CD4-positive, alpha-beta T cell treated with Interleukin-15 for 4 hours (primary cell): ENCODE measurements at regions not wholly inside any gene's neighbourhood (a gene's known extent, or its start where the extent isn't known, plus 50 kb on each side); places are given as distances from the start of the nearest gene placed in this dataset.

ENCODE experiments used
- DNase-seq: peaks from one replicate; pipeline ENCODE4 v3.0.0-alpha.2; 2020; ENCODE audit warnings: low spot score

DNA sequence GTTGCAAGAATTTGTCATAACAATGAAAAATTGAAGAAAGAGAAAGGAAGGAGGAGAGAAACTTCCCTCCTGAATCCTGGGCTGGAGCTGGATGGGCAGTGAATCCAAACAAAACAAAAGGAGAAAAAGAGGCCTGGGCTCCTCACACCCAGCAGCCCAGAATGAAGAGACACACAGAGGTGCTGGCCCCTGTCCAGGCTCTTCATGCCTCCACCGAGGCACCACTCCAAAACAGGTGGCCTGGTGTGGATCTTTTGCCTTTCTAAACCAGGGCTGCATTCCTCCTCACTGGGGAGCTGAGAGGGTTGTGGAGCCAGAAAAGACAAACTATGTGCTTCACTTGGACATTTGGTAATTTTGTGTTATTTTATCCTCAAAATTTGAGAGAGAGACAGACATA, 76.0 kb downstream of the FAM124B start:
- DNase-seq: no peak

DNA sequence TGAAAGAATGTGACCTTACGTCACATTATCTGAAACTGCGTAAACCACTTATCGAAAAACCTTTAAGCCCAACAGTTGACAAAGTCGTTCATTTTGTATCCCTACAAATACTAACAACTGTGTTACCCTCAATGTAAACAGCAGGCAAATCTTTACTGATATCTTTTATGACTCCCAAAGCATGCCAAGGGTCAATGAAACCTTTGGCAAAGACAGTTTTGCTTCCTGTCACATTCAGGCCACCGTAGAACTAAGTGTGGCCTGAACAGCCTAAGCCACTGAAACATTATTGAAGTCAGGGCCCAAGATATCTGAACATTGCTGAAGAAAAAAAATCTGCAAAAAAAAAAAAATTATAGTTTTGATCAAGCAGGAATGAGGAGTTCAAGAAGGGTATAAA, 77.3 kb downstream of the FAM124B start:
- no peak for DNase-seq

DNA sequence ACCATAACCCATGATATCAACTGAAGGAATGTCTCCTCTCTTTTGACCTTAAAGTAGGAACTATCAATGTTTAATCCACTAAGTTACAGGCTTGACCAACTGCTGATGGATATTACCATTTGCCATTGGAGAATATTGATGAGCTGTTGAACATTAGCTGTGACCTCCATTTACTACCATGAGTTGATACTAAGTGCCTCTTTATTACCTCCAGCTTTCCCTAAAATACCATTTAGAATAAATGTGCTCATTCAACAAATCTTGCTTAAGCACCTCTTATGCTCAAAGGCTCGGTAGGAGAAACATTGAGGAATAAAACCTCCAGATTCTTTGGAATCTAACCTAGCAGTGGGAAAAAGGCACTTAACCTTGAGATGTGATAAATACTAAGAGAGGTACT, 81.2 kb downstream of the FAM124B start:
- DNase-seq: no peak

DNA sequence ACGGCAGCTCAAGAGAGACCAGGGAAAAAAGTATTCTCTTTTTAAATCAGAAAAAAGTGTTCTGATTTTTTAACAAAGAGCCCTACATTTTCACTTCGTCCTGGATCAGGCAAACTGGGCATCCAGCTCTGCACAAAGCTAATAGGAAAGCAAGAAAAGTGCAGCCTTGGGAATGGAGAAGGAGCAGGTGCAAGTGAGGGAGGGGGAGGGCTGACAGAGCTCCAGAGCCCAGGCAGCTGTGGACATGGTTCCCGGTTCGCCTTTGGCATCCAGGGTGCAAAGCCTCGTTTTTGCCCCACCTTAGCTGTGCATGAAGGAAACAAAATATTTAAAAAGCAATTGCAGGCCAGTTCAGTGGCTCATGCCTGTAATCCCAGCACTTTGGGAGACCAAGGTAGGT, 82.2 kb downstream of the FAM124B start:
- DNase-seq: no peak

DNA sequence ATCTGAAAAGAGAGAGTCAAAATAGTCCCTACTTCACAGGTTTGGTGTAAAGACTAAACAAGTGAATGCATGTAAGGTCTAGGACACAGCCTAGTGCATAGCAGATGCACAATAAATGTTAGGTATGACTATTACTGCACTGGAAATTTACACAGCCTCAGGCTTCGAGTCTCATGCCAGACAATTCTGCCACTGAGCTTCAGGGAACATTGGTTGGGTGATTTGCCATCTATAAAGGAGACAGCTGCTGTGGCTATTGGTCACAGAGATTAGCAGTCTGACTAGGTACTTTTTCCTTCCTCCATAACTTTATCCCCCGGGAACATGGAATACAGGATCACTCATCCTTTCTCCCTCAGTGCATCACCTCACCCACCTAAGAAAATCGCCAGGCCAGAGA, 89.2 kb downstream of the FAM124B start:
- no peak for DNase-seq

DNA sequence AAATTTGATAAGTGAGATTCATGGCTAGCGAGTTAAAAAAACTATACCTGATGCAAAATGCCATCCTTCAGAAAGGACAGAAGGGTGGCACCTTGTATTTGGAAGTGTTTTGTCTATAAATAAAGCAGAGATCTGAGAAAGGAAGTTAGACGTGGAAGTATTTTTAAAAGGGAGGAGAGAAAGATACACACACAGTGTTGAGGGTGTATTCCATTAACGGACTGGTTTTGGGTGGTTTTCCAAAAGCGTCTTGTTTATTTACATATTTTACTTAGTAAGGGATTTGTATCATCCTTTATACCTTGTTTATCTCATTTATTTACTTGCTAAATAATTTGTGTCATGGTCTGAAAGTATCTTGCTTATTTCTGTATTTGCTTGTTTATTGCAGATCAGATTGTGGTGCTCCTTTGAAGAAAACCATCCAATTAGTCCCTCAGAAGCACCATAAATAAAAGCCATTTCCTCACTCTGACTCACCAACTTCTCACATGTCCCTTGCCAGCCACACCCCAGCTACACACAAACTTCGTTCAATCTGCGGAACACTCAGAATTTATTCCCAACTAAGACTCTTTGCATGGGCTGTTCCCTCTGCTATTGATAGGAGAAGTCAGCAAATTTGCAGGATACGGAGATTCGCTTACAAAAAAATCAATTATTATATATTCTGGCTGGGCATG, 90.8 kb downstream of the FAM124B start:
- no peak for DNase-seq

DNA sequence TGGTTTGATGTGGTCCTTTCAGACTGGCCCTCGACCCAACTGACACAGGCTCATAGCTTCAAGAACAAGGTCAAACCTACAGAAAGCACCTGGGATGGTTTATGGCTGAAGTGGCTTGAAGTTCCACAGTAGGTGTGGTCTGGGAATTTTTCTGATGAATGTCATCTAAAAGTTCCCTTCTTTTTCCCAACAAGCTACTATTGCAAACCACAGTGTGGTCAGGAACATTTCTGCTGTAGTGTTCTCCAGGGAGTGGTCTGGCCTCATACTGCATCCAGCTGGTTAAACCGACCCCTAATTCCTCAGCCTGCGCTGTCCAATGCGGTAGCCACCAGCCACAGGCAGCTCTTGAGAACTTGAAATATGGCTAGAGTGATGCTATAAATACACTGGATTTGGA, 92.7 kb downstream of the FAM124B start:
- DNase-seq: no peak

DNA sequence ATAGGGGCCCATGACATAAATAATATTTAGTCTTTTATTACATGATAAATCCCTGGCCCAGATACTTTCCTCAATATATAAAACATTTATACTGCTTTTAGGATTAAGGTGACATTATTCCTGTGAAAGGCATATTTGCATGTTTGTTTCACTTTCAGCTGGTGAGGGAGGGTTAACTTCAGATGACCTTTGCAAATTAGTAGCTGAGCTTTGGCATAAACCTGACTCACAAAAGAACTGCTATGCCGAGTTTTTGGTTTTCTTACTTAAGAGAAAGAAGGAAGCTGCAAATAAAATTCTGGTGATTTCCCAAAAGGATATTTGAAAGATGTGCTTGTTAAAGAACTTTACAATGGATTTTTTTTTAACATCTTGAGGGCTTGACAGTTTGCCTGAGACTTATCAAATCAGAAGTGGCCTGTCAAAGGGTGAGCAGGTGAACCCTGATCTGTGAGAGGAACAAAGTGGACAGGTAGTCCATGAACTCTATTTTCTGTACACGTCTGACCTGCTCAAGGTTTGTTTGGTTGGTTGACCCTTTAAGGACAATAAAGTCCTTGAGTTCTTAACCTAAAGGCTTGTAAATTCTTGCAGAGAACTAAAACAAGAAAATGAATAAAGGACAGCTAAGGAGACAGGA, 93.5 kb downstream of the FAM124B start:
- DNase-seq: no peak

DNA sequence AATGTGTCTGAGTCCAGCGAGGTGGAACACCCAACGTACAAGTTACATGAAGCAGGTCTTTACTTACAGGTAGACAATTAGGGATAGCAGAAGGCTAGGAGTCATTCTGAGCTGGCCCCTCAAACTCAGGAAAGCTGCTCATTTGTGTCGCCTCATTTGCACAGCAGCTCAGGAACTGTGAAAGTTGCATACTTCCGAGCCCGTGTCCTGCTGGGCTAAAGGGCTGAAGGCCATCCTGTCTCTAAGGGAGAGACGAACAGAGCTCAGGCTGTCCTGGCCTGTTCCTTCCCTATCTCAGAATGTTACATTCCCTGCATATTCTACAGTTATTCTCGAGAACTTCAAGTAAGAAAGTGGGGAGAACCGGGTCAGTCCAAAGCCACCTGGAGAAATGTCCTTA, 99.0 kb downstream of the FAM124B start:
- no peak for DNase-seq

DNA sequence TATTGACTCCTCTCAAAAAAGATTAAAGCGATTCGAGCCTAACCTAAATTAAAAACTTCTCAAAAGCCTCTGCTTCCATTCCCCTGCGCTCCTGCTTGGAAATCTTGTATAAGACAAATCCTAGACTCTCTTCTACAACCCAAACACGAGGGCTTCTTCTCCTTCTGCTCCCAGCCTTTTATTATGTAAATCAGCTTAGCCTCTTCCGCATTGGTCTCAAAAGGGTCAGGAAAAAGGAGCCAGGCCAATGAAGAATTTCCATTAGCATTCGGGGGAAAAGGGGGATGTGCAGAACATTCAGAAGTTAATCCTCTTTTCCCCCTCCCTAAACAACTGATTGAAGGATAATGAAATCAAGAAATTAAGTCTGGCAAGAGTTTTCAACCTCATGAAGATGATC, 107.9 kb downstream of the FAM124B start:
- no peak for DNase-seq

DNA sequence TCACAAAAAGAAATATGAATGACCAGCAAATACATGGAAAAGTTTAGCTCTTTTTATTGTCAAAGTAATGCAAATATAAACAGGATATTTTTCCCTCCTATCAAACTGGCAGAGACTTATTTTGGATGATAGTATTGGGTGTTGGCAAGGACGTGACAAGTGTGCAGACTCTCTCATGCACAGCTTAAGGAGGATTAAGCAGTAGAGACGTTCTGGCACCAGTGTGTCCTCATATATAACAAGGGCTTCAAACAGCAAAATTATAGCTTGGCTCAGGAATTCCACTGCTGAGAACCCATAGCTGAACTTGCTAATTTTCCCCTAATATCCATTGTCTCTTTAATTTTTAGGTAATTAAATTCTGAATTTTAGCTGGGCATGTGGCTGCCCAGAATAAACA, 114.4 kb downstream of the FAM124B start:
- DNase-seq: no peak

DNA sequence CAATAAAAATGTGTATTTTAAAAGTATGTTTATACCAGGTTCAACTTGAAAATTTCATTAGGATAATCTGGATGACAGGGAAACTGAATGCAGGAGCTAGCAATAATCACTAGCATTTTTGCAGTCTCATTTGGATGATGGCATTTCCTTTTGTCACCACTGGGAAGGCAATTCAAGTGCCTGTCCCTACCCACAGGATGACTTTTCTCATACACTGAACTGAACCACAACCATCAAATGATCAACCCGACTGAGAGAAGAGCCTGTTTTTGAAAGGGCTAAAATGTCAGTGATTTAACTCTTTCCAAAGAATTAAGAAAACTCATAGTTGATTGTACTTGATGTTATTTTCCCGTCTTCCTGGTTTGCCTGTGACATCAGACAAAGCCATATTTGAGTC, 115.0 kb downstream of the FAM124B start:
- DNase-seq: no peak

DNA sequence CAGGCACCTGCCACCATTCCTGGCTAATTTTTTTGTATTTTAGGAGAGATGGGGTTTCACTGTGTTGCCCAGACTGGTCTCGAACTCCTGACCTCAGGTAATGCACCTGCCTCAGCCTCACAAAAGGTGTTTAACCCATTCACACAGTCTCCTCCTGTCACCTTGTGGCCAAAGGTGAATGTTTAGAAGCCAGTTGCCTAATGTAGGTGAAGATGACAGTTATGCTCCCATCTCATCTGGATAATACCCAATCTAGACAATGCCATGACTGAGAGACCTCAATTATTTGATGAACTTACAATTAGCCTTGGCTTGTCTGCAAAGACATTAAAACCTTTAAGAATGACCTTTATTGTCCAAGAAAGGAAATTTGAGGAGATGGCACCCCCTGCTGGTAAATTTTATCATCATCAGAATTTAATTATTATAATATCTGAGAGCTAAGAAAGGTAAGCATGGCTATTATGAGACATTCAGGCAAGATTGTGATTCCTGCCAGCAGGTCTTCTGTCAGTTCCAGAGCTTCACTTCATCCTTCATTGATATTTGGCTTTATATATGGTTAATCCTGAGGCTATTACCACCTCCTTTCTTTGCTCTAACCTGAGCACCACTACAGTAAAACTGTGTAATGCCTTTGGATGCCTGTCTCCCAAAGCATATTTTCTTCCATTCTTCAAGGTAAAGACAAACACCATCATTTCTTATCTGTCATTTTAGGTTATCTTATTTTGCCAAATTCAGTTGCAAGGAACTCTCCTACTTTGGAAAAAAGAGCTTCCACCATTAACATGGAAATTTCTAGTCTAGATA, 117.6 kb downstream of the FAM124B start:
- peak; percentile 47 for DNase-seq

DNA sequence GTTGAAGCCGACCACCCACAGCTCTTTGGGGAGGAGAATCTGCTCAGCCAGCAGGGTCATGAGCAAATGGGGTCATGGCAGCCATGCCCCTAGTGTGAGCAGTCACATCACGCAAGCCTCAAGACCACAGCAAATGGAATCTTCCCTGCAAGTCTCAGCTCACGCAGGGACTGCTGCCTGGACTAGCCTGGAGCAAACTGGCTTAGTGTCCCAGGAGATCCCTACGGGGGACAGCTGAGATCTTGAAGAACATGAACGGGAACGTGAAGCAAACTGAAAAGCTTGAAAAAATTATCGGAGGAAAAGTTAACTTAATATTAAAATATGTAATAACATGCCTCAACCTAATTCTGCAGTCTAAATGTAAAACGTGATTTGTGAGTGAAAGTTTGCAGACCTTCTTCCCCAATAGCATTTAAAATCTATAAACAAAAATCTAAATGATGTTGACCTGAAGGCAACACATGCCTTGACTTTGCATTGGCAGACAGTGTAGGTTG, 118.4 kb downstream of the FAM124B start:
- no peak for DNase-seq

DNA sequence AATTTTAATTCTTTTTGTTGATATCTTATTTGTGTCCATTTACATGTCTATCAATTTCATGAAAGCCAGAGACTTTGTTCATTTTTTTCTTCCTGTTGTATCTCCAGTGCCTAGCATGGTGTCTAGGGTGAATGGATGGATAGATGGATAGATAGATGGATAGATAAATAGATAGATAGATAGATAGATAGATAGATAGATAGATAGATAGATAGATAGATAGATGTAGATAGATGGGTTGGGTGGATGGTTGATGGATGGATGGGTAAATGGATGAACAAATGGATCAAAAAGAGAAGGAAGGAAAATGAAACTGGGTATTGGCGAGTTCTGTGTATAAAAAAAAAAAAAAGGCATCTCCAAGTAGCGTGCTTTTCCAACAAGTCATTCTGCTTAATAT, 120.5 kb downstream of the FAM124B start:
- no peak for DNase-seq

DNA sequence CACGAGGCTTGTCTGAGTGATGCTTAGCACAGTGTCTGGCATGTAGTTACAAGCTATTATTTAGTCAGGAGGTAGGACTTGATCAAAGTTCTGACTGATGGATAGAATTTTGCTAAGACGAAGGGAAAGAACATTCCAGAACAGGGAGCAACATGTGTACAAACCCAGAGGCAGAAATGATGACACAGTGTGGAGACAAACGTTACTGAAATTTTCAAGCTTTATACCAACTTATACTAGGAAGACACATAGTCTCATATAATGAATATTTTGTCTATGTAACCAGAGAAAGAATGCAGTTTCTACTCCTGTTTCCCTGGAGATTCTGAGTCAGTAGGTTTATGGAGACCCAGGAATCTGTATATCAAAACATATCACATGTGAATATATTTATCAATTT, 123.4 kb downstream of the FAM124B start:
- no peak for DNase-seq

DNA sequence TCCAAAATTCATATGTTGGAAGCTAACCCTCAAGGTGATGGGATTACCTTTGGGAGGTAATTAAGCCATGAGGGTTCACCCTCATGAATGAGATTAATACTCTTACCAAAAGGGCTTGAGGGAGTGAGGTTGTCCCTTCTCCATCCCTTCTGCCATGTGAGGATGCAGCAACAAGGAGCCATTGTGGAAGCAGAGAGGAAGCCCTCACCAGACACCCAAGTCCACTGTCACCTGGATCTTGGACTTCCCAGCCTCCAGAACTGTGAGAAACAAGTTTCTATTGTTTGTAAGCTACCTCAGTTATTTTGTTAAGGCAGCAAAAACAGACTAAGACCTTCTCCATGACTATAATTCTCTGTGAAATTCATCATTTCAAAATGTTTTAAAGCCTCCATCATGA, 125.7 kb downstream of the FAM124B start:
- DNase-seq: no peak

DNA sequence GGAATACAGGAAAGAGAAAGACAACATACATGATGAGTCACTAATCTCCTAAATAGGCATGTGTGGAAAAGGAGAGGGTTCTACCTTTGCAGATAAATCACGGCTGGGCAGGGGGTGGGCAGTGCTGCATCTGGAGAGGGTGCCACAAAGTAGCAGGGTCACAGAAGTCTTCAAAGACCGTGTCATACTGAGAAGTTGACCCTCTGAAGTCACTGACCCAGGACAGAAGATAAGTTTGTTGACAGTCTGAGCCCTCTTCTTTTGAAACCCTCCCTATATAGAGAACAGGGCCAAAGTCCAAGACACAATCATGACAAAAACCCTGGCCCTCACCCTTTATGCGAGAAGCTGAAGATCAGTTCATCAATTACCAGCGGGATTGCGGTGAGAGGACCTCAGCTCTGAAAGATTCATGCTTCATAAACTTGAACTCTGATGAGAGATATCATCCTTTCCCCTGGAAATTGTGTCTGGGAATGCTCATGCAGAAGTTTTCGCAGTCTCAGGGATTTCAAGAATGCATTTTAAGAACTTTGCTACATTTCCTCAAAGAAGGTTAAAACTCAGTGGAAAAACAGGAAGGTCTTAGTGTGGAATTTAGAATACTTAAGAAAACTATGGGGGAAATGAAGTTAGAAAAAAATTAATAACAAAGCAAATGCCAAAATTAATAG, 129.5 kb downstream of the FAM124B start:
- DNase-seq: no peak

DNA sequence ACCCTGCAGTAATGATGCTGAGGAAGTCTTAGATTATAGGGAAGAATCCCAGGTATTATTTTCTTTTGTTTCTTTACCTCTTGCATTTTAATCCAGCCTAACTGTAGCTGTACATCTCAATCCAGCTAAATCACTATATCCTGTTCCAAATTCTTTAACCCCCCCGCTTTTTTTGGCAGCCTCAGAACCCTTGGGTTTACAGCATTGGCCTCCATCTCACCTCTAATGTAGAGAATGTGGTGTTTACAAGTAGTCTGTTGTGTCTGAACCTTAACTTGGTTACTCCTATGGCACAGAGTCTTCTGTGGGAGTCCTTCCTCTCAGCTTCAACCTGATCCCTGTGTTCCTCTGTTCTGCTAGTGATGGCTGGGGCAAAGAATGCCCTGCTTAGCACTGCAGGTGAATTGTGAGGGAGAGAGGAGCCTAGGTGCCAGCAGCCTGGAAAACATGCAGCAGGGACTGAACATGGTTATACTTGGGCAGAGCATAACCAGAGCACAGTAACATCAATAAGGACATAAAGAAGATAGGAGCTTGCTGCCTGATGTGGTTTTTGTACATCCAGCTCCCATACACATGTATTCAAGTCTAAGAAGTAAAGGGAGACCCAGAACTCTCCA, 130.2 kb downstream of the FAM124B start:
- no peak for DNase-seq

DNA sequence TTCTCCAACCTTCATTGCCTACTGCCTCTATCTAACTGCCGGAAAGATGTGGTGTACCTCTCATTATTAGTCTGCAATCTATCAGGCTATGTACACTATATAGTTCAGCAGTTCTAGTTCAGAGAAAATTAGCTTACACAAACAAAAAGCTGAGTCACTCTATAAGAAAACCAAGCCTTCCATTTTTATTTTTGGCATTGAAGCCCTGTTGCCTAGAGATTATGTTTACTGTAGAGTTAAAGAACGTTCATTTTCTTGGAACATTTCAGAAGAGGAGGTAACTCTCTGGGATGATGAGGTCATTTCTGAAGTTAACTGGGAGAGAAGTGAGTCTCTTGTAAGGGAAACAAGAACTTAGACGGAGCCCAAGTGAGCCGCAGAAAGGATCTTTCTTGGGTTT, 133.5 kb downstream of the FAM124B start:
- DNase-seq: no peak

DNA sequence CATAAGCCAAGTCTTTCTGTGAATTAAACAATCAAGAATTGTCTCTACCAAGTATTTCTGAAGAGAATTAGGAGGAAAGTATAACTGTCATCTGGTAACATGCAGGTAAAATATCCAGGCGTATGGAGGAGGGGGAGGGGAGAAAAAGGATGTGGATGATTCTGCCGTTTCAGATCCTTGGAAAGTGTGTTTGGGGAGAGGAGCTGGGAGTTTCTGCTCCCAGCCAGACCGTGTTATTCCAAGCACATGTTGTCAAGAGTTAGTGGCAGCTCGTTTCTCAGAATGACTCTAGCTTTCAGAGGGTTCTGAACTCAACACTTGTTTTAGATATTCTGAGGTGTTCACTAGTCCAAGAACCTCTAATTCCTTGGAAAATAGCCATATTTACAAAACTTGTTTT, 137.6 kb downstream of the FAM124B start:
- DNase-seq: no peak

DNA sequence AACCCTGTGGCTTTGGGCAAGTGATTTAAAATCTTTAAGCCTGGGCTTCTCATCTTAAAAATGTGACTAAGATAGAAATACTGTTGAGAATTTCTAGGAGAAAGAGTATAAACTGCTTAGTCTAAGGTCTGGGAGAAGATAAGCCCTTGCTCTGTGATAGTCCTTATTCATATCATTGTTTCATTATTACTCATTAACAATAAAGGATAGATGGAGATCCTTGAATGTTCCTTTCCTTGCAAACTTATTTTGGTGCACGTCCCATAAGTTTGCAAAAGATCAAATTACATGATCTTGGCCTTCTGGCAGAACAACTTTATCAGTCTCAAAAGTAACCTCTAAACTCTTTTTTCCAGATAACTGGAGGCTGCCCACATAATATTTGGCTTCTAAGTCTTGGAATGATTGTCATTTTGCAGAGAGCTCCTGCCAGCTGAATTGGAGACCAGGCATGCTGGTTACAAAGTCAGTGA, 138.3 kb downstream of the FAM124B start:
- no peak for DNase-seq
